Heart left ventricle (tissue), 16 donors: ENCODE measurements at regions not wholly inside any gene's neighbourhood (a gene's known extent, or its start where the extent isn't known, plus 50 kb on each side); places are given as distances from the start of the nearest gene placed in this dataset.

Experiments
- ATAC-seq, 4 donors: fragments of 200-7000 bp; cut with Tn5 transposase; one replicate each; pipeline ENCODE4 v1.9.1; 2020 to 2022; ENCODE audit warnings: moderate library complexity in 4 of 4, mild to moderate bottlenecking in 3 of 4, moderate number of reproducible peaks in 1 of 4
- DNase-seq, 5 donors: peaks; one replicate each; pipeline ENCODE4 v3.0.0-alpha.2; 2020
- H3K27ac ChIP-seq, 12 donors: fragments of 200-600 bp; sonication (generic) in 4 of 12; one replicate each; pipeline versions ENCODE4 v1.5.0 to v1.8.0; 2016 to 2022; ENCODE audit warnings: mild to moderate bottlenecking in 2 of 12
- H3K27me3 ChIP-seq, 9 donors: fragments of 200-600 bp; sonication (generic) in 2 of 9; one replicate each; pipeline versions ENCODE4 v1.5.1 to v1.8.0; 2016 to 2022; ENCODE audit warnings: mild to moderate bottlenecking in 3 of 9
- H3K36me3 ChIP-seq, 9 donors: fragments of 200-600 bp; sonication (generic) in 2 of 9; one replicate each; pipeline versions ENCODE4 v1.5.0 to v1.8.0; 2018 to 2022; ENCODE audit warnings: mild to moderate bottlenecking in 2 of 9
- H3K4me1 ChIP-seq, 12 donors: fragments of 200-600 bp; sonication (generic) in 4 of 12; one replicate each; pipeline versions ENCODE4 v1.5.0 to v1.8.0; 2016 to 2022; ENCODE audit warnings: mild to moderate bottlenecking in 3 of 12
- H3K4me3 ChIP-seq, 12 donors: fragments of 200-600 bp; sonication (generic) in 4 of 12; one replicate each; pipeline versions ENCODE4 v1.5.0 to v1.8.0; 2017 to 2022; ENCODE audit warnings: mild to moderate bottlenecking in 9 of 12, moderate library complexity in 4 of 12
- H3K9me3 ChIP-seq, 12 donors: fragments of 200-600 bp; sonication (generic) in 4 of 12; one replicate each; pipeline versions ENCODE4 v1.5.0 to v1.8.0; 2016 to 2022; ENCODE audit warnings: mild to moderate bottlenecking in 1 of 12
- CTCF ChIP-seq, 12 donors: fragments of 200-600 bp; sonication (generic) in 4 of 12; IDR thresholded peaks; one replicate each; pipeline versions ENCODE4 v1.5.0 to v1.8.0; 2018 to 2022; ENCODE audit warnings: antibody characterized with exemption in 12 of 12, mild to moderate bottlenecking in 5 of 12
- POLR2A ChIP-seq, 2 donors: fragments of 450-650 bp; IDR thresholded peaks; one replicate each; pipeline ENCODE4 v1.6.1; 2017; ENCODE audit warnings: antibody characterized with exemption in 2 of 2, mild to moderate bottlenecking in 2 of 2, moderate library complexity in 2 of 2
- WGBS, 4 donors: extraction: QIAGEN DNeasy Blood & Tissue Kit in 2 of 4; methylation state at CpG; one replicate each; pipeline versions ENCODE4 v1.1.5 to v1.1.7; 2013 to 2018; 5-methylcytosine and 5-hydroxymethylcytosine counted together
- intact Hi-C, 10 donors: fragments of 100-400 bp; cut with DNase I; formaldehyde crosslinking; loops; one replicate each; pipeline versions ENCODE4 v1.11.1 to v1.14.2; 2022
- donor health status: ischemic (EF 13 %, LVEDD 7.1; RV severe dilation, severe dysfunction).
- donor health status: healthy with polysubstance abuse.
- donor health status: DM: no; HTN: yes; CAD: no.
- donor health status: DM: no; HTN: no; CAD: no.
- donor health status: ischemic (EF 25% LVEDD 6.9; RV normal size, moderate dysfunction).
- donor health status: ischemic (EF 25% LVEDD 5.7; RV mildly dilated, moderate dysfunction).
- donor health status: healthy.
- donor health status: DM: yes; HTN: yes; CAD: no.
- donor health status: ischemic (EF 35%, LVEDD 5.7; RV mildly dilated, moderate dysfunction).
- donor health status: nonischemic (EF 11% LVEDD 7.7; RV severe dilation, severe dysfunction).
- donor health status: DM: yes; HTN: yes; CAD: no.
- donor health status: PGD.
- donor health status: ischemic (EF 29% LVEDD 5.4; RV normal size, mild dysfunction).
- donor health status: nonischemic (EF 23%, LVEDD 6.1; RV moderate dilation, normal function).

- no peak for DNase-seq
- ATAC-seq = no peak
- Histone ChIP-seq H3K27ac (no peak overlapping the region), H3K27me3 (peaks cover 0 to 21% (median 0%) of the 10 kb centered on the region in 9 donors), H3K4me1 (no peaks in the 10 kb centered on the region), H3K36me3 (no peaks in the 10 kb centered on the region), H3K4me3 (no peak overlapping the region), H3K9me3 (no peaks in the 10 kb centered on the region)
- intact Hi-C loops = no loop called here
- 51 to 60% (median 52%) methylated on average over 4 of the region's 4 CpGs for WGBS, 4 donors
- TF ChIP-seq CTCF (IDR thresholded peaks at IDR 0.05) (no peak), POLR2A (IDR thresholded peaks at IDR 0.05) (no peak)
These were observed 408.5 kb downstream of the PTPRU start for GRCh38 chr1:29644812-29645211.

- H3K4me1 ChIP-seq = no peaks in the 10 kb centered on the region
- H3K36me3 ChIP-seq = no peaks in the 10 kb centered on the region
- H3K9me3 ChIP-seq = no peaks in the 10 kb centered on the region
- no peak overlapping the region for H3K27ac ChIP-seq
- WGBS, 4 donors = 84 to 98% (median 89%) methylated on average over 1 of the region's 1 CpG
- no peak for DNase-seq
- TF ChIP-seq POLR2A (IDR thresholded peaks at IDR 0.05) (no peak), CTCF (IDR thresholded peaks at IDR 0.05) (no peak)
- H3K27me3 ChIP-seq = peaks cover 0 to 15% (median 0%) of the 10 kb centered on the region in 9 donors
- ATAC-seq = no peak
- intact Hi-C loops = no loop called here
- H3K4me3 ChIP-seq = no peak overlapping the region
These were observed 407.6 kb downstream of the PTPRU start for GRCh38 chr1:29643838-29644440.

- Histone ChIP-seq H3K36me3 (no peaks in the 10 kb centered on the region), H3K27ac (no peak overlapping the region), H3K9me3 (no peaks in the 10 kb centered on the region), H3K27me3 (peaks cover 0 to 15% (median 0%) of the 10 kb centered on the region in 9 donors), H3K4me1 (no peaks in the 10 kb centered on the region), H3K4me3 (no peak overlapping the region)
- ATAC-seq = no peak
- DNase-seq = no peak
- intact Hi-C loops = no loop called here
- 80 to 90% (median 82%) methylated on average over 4 of the region's 4 CpGs for WGBS, 4 donors
- TF ChIP-seq POLR2A (IDR thresholded peaks at IDR 0.05) (no peak), CTCF (IDR thresholded peaks at IDR 0.05) (no peak)
These were observed 407.0 kb downstream of the PTPRU start for GRCh38 chr1:29643281-29643680.

- Histone ChIP-seq H3K27ac (no peak overlapping the region), H3K9me3 (no peaks in the 10 kb centered on the region), H3K4me1 (no peaks in the 10 kb centered on the region), H3K36me3 (no peaks in the 10 kb centered on the region), H3K4me3 (no peak overlapping the region), H3K27me3 (peaks cover 0 to 8% (median 0%) of the 10 kb centered on the region in 9 donors)
- ATAC-seq = no peak
- intact Hi-C loops = no loop called here
- TF ChIP-seq CTCF (IDR thresholded peaks at IDR 0.05) (no peak), POLR2A (IDR thresholded peaks at IDR 0.05) (no peak)
- 78 to 82% (median 81%) methylated on average over 6 of the region's 6 CpGs for WGBS, 4 donors
- DNase-seq = no peak
These were observed 406.2 kb downstream of the PTPRU start for GRCh38 chr1:29642519-29642918.
